ENCODE measurements at regions not wholly inside any gene's neighbourhood (a gene's known extent, or its start where the extent isn't known, plus 50 kb on each side); places are given as distances from the start of the nearest gene placed in this dataset.

DNA sequence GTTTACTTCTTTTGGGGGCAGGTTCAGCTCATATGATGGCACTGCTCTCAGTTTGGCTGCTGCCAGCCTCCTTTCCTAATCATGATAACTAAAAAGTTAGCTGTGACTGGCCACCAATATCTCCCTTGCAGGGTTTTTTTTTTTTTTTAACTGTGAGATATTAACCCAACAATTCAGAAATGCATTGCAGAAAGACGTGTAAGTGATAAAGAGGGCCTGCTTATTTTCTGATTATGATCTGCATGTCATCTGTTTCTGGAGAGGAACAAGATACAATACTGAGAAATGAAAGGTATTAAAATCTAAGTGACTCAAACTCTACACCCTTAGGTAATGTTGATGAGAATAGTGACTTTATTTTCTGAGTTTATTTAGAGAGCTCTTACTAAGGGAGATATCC is 905.6 kb downstream of the SOCS6 start:
- DNase-seq, result no peak

DNA sequence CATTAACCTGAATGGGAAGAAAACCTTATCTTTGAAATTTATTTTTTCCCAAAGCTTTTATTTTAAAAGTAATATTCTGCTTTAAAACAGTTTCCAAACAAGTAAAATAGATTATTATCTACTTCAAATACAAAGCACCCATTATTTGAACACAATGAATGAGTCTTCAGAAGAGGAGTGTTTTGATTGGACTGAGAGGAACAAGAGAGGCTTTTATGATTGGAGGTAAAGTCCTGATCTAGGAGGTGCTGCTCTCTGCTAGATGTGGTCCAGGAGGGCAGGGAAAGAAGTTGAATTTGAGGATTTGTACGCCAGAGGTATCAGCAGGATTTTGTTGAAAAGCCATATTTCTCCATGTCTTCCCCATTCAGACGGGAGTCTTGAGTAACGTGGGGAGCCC is 900.7 kb downstream of the SOCS6 start:
- no peak for DNase-seq

- no peak for DNase-seq
Observed at GRCh38 chr18:71168557-71169145, 879.8 kb downstream of the SOCS6 start.

- no peak for DNase-seq
Observed at GRCh38 chr18:71136487-71136886, 847.6 kb downstream of the SOCS6 start.

- no peak for DNase-seq
Observed at GRCh38 chr18:71134122-71134521, 845.3 kb downstream of the SOCS6 start.

GRCh38 chr18:71131918-71132317 is 843.1 kb downstream of the SOCS6 start:
- no peak for DNase-seq

DNA sequence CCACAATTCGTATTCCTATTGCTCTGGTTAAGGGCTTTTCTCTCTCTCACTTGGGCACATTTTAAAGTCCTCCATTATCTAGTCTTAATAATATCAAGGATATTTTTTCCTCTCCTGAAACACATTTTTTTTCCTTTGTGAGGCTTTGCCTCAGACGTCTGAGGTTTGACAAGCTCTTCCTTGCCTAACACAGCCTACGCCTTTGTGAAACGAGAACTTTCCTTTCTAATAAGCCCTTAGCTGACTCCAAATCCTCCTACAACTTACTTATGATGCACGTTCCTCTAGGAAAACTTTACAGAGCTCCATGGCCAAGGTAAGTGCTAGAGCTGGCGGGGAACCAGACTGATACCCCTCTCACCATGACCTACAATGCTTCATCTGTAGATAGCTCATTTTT is 841.5 kb downstream of the SOCS6 start:
- DNase-seq, result no peak

- no peak for DNase-seq
Observed at GRCh38 chr18:71125581-71125980, 836.7 kb downstream of the SOCS6 start.

- peak; percentile 11 for DNase-seq
Observed at GRCh38 chr18:71116535-71116934, 827.7 kb downstream of the SOCS6 start.

GRCh38 chr18:71115261-71115660 is 826.4 kb downstream of the SOCS6 start:
- no peak for DNase-seq

- DNase-seq, result no peak
Observed at GRCh38 chr18:71114550-71115210, 825.8 kb downstream of the SOCS6 start.

GRCh38 chr18:71107244-71107643 is 818.4 kb downstream of the SOCS6 start:
- DNase-seq, result no peak

- DNase-seq, result no peak
Observed at GRCh38 chr18:71106701-71107100, 817.9 kb downstream of the SOCS6 start.

DNA sequence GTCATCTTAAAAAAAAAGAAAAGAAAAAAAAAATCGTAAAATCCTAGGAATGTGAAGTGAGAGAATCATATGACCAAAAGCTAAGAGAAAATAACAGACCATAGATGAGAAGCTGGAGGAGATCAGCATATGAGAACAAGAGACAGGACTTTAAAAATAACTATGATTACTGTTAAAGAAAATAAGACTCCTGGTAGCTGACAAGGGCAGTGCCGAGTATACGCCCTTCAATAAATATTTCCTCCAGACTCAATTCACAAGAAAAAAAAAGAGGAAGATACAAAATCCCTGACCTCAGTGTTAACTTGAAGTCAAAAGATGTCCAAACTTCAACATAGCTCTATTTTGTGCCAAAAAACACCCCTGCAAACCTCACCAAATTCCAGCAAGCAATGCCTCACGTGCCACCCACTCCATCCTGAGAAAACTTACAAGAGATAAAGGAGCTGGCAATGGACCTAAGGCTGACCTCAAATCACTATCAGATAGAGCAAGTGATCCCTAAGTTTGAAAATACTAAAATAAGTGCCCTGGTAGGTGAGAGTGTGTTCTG is 817.2 kb downstream of the SOCS6 start:
- DNase-seq, result no peak

GRCh38 chr18:71105078-71105819 is 816.4 kb downstream of the SOCS6 start:
- no peak for DNase-seq

- peak; percentile 2 for DNase-seq
Observed at GRCh38 chr18:71079606-71080005, 790.8 kb downstream of the SOCS6 start.

DNA sequence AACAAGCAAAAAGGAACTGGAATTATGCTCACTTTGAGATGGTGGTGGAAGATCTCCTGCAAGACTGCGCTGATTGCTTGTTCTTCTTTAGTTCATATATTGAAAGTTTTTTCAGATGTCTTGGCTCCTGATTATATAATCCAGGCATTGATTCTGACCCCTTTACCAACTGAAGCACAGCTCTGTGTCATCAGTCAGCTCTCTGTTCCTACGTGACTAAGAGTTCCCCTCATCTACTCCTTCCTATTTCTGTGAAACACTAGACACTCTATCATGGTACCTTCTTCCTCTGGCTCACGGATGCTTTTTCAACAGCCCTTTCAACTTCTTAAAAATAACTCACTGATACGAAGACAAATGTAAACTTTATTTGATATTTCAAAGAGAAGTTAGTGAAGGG is 788.6 kb downstream of the SOCS6 start:
- DNase-seq, result no peak

DNA sequence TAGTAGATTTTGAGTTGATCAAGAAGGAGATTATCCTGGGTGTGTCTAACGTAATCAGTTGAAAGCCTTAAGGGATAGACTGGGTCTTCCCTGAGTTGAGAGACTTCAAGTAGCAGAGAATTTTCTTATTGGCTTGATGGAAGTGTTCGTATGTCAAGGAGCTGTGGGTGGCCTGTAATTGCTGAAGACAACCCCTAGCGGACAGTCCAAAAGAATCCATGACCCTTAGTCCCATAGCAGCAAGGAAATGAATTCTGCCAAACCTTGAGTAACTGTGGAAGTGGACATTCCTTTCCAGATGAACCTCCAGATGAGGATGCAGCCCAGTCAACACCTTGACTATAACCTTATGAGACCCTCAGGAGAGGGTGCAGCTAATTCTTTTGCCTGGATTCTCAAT is 786.3 kb downstream of the SOCS6 start:
- DNase-seq, result no peak

DNA sequence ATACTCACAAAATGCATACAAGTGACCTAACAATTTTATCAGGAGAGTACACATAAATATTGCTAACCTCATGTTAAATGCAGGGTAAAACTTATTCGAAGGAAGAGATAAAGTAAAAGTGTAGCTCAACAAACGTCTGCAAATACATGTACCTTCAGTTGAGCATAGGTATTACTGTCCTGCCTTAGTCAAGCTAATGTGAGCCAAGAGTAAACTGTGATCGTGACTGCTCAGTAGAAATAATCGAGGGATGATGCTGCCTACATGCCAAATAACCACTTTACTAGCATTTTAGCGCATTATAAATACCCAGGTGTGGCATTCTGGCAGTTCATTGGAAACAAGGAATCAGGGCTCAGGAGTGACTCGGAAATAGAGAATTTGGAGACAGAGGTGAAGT is 779.5 kb downstream of the SOCS6 start:
- DNase-seq, result no peak

DNA sequence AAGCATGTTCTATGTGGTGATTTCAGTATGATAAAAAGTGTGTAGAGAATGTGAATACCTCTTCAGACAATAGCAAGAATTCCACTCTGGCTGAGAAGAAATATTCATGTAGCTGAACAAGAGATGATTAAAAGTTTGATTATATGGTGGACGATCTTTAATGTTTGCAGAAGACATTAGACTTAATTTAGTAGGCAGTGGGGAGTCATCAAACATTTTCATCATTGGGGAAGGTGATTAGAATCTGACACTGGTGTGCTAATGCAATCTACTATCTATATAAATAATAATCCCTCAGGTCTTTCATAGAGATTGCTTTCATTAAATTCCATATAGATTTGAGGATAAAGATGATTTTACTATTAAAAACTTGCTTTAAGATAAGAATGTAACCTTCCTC is 761.0 kb downstream of the SOCS6 start:
- DNase-seq, result no peak

DNA sequence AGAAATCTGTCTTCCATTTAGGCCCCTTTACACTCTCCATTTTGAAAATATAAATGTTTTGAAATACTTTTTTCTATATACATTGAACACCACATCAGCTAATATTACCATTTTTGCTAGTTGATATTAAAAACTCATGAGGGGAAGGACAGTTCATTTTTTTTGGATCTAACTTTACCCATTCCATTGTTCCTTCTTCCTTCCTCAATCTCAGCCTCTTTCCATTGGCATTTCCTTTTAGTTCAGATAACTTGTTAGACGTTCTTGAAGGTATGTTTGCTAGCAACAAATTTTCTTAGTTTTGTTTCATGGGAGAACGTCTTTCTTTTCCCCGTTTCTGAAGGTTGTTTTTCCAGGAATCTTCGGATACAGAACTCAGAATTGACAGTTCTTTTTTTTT is 759.0 kb downstream of the SOCS6 start:
- DNase-seq, result no peak

DNA sequence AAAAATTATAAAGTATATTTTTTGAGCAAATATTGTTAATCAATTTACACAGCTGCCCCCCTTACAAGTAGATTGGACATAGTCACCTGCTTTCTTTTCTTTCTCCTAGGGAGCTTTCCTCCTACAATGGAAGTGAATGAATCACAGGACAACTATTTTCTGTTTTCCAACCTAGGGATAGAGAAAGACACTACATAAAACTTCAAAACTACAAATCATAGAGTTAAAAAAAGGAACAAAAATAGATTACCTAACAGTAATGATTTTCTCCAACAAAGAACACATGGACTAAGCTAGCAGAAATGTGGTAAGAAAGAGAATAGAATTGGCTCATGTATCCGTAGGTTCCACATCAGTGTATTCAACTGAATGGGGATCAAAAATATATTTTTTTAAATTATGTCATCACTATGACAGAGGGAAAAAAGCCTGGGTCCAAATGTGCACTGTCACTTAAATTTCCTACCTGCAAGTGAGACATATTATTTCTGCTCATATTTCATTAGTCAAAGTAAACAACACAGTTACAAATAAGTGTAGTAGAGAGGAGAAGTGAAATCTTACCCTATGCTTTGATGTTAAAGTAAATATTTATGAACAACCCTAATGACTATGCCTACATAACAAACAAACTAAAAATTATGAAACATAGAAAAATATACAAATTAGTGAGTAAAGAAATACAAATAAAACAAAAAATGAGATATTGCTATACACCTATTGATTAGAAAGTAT is 756.7 kb downstream of the SOCS6 start:
- no peak for DNase-seq

DNA sequence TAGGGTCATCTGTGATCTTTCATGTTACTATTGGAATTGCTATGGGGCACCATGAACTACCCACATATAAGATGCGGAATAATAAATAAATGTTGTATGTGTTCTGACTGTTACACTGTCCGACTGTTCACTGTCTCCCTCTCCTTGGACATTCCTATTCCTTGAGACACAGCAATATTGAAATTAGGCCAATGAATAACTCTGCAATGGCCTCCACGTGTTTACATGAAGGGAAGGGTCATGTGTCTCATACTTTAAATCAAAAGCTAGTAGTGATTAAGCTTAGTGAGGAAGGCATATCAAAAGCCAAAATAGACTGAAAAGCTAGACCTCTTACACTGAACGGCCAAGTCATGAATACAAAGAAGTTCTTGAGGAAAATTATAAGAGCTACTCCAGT is 751.3 kb downstream of the SOCS6 start:
- no peak for DNase-seq

All from NCI-H510A (cell line).